IPS DF 4.7 (cell line): ENCODE measurements at regions not wholly inside any gene's neighbourhood (a gene's known extent, or its start where the extent isn't known, plus 50 kb on each side); places are given as distances from the start of the nearest gene placed in this dataset.

Source experiments
- DNase-seq: peaks from one replicate; pipeline ENCODE4 v3.0.0-alpha.2; 2013; ENCODE audit warnings: low spot score; ENCODE audit errors: extremely low read depth

GRCh38 chr14:42854061-42854460 lies 1247.4 kb downstream of the LRFN5 start:
- DNase-seq, result no peak

- DNase-seq, result no peak
Observed at GRCh38 chr14:42848652-42849051, 1242.0 kb downstream of the LRFN5 start.

GRCh38 chr14:42814817-42815216 lies 1208.1 kb downstream of the LRFN5 start:
- DNase-seq, result no peak

- no peak for DNase-seq
Observed at GRCh38 chr14:42806909-42807315, 1200.2 kb downstream of the LRFN5 start.

GRCh38 chr14:42804141-42804540 lies 1197.5 kb downstream of the LRFN5 start:
- no peak for DNase-seq

- DNase-seq, result no peak
Observed at GRCh38 chr14:42802346-42802745, 1195.7 kb downstream of the LRFN5 start.

- no peak for DNase-seq
Observed at GRCh38 chr14:42792166-42792565, 1185.5 kb downstream of the LRFN5 start.

- no peak for DNase-seq
Observed at GRCh38 chr14:42782754-42783153, 1176.1 kb downstream of the LRFN5 start.

GRCh38 chr14:42778984-42779383 lies 1172.3 kb downstream of the LRFN5 start:
- DNase-seq, result no peak

GRCh38 chr14:42750771-42751170 lies 1144.1 kb downstream of the LRFN5 start:
- DNase-seq, result no peak

GRCh38 chr14:42742084-42742483 lies 1135.4 kb downstream of the LRFN5 start:
- no peak for DNase-seq

- DNase-seq, result no peak
Observed at GRCh38 chr14:42736408-42736807, 1129.7 kb downstream of the LRFN5 start.

GRCh38 chr14:42734041-42734440 lies 1127.4 kb downstream of the LRFN5 start:
- no peak for DNase-seq

- no peak for DNase-seq
Observed at GRCh38 chr14:42732005-42732404, 1125.3 kb downstream of the LRFN5 start.

GRCh38 chr14:42731480-42731879 lies 1124.8 kb downstream of the LRFN5 start:
- DNase-seq, result no peak

GRCh38 chr14:42729681-42730080 lies 1123.0 kb downstream of the LRFN5 start:
- no peak for DNase-seq

- no peak for DNase-seq
Observed at GRCh38 chr14:42719391-42719790, 1112.7 kb downstream of the LRFN5 start.

- DNase-seq, result no peak
Observed at GRCh38 chr14:42715316-42715715, 1108.6 kb downstream of the LRFN5 start.

- DNase-seq, result no peak
Observed at GRCh38 chr14:42710071-42710470, 1103.4 kb downstream of the LRFN5 start.

GRCh38 chr14:42703501-42703900 lies 1096.8 kb downstream of the LRFN5 start:
- DNase-seq, result no peak

- no peak for DNase-seq
Observed at GRCh38 chr14:42687421-42687820, 1080.7 kb downstream of the LRFN5 start.

GRCh38 chr14:42683707-42684106 lies 1077.0 kb downstream of the LRFN5 start:
- no peak for DNase-seq

- no peak for DNase-seq
Observed at GRCh38 chr14:42676636-42677035, 1070.0 kb downstream of the LRFN5 start.

- DNase-seq, result no peak
Observed at GRCh38 chr14:42673963-42674362, 1067.3 kb downstream of the LRFN5 start.
